T-cell (primary cell): ENCODE measurements at regions not wholly inside any gene's neighbourhood (a gene's known extent, or its start where the extent isn't known, plus 50 kb on each side); places are given as distances from the start of the nearest gene placed in this dataset.

Experiments used
- ATAC-seq, 4 experiments: fragments of 200-7000 bp in 3 of 4; fragments of 150-1000 bp in 1 of 4; cut with Tn5 transposase; replicated peaks in 1 of 4; 1 replicate in 3 of 4; 2 replicates in 1 of 4; pipeline ENCODE4 v1.10.0; 2021; ENCODE audit warnings: moderate library complexity in 3 of 4, mild to moderate bottlenecking in 2 of 4, moderate number of reproducible peaks in 1 of 4
- CTCF ChIA-PET, 2 donors: fragments of 300-600 bp; sonication (Branson Sonifier 250); formaldehyde crosslinking; loops; one replicate each; lab custom pipeline; 2022; ENCODE audit warnings: antibody characterized with exemption in 2 of 2; lab: Charles Lee
- POLR2A ChIA-PET, 2 donors: fragments of 300-600 bp; sonication (Branson Sonifier 250); formaldehyde crosslinking; loops; one replicate each; lab custom pipeline; 2022; ENCODE audit warnings: antibody characterized with exemption in 2 of 2; lab: Charles Lee
- DNase-seq, 35 experiments: peaks; one replicate each; pipeline versions ENCODE4 v3.0.0 to v3.0.0-alpha.2; 2013 to 2023
- H3K27ac ChIP-seq: one replicate; pipeline ENCODE4 v1.5.1; 2013; ENCODE audit warnings: low read length
- H3K27me3 ChIP-seq, 2 experiments: replicated peaks in 1 of 2; 1 replicate in 1 of 2; 2 replicates in 1 of 2; pipeline versions ENCODE4 v1.6.1 to v1.7.0; 2013; ENCODE audit warnings: low read length in 1 of 2, mixed read lengths in 1 of 2; ENCODE audit not compliant: control insufficient read depth in 2 of 2, insufficient read depth in 2 of 2; ENCODE audit errors: extremely low read depth in 1 of 2
- H3K36me3 ChIP-seq, 2 donors: 1 replicate in 1 of 2; 2 replicates in 1 of 2; pipeline versions ENCODE4 v1.6.1 to v1.7.0; 2013; ENCODE audit warnings: low read length in 1 of 2; ENCODE audit not compliant: control insufficient read depth in 2 of 2, insufficient read depth in 1 of 2; ENCODE audit errors: extremely low read depth in 1 of 2
- H3K4me1 ChIP-seq, 2 experiments: 1 replicate in 1 of 2; 2 replicates in 1 of 2; pipeline versions ENCODE4 v1.6.1 to v1.7.0; 2013; ENCODE audit warnings: low read length in 2 of 2, mixed read lengths in 1 of 2; ENCODE audit not compliant: insufficient read depth in 2 of 2, control insufficient read depth in 1 of 2; ENCODE audit errors: extremely low read depth in 1 of 2
- H3K4me3 ChIP-seq, 2 donors: 1 replicate in 1 of 2; 2 replicates in 1 of 2; pipeline versions ENCODE4 v1.5.1 to v1.7.0; 2013; ENCODE audit warnings: mild to moderate bottlenecking in 2 of 2, low read length in 1 of 2, moderate library complexity in 1 of 2; ENCODE audit not compliant: control insufficient read depth in 1 of 2; ENCODE audit errors: extremely low read depth in 1 of 2
- H3K9me3 ChIP-seq: 2 replicates; pipeline ENCODE4 v1.7.0; 2013
- H3K27ac Mint-ChIP-seq, 2 donors: one replicate each; pipeline ENCODE4 v1.8.0; 2020 to 2021; ENCODE audit warnings: mild to moderate bottlenecking in 2 of 2, mixed read lengths in 2 of 2
- H3K27me3 Mint-ChIP-seq, 2 donors: one replicate each; pipeline ENCODE4 v1.8.0; 2021 to 2022; ENCODE audit warnings: mixed read lengths in 2 of 2
- H3K36me3 Mint-ChIP-seq: one replicate; pipeline ENCODE4 v1.8.0; 2021; ENCODE audit warnings: mixed read lengths
- H3K4me1 Mint-ChIP-seq, 3 donors: one replicate each; pipeline ENCODE4 v1.8.0; 2020 to 2022; ENCODE audit warnings: mixed read lengths in 3 of 3, mild to moderate bottlenecking in 1 of 3
- H3K4me3 Mint-ChIP-seq, 3 donors: one replicate each; pipeline ENCODE4 v1.8.0; 2020 to 2022; ENCODE audit warnings: mild to moderate bottlenecking in 3 of 3, mixed read lengths in 3 of 3, moderate library complexity in 3 of 3
- H3K9me3 Mint-ChIP-seq, 3 donors: one replicate each; pipeline ENCODE4 v1.8.0; 2020 to 2022; ENCODE audit warnings: mixed read lengths in 3 of 3
- WGBS: methylation state at CpG from one replicate; pipeline ENCODE4 v1.1.5; 2013; ENCODE audit warnings: missing lambda C conversion rate; ENCODE audit not compliant: insufficient coverage; 5-methylcytosine and 5-hydroxymethylcytosine counted together

DNA sequence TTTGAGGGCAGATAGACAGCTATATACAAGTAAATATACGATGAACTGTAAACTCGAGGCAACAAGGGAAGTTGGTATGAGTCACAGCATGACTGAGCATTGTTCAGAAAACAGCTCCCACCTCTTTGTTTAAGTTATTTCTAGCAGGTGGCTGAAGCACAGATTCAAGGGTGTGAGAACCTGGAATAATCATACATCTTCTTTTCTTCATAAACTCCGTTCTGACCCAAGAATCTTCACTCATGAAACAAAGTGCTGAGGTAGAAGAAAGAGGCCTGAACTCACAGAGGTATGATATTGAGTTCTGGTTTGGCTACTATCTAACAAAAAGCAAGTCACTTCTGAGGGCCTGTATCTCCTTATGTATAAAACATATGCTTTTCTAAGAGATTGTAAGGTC is 364.1 kb upstream of the KITLG start:
- no peaks in the 10 kb centered on the region for H3K4me1 ChIP-seq
- ChIA-PET CTCF (no interaction called here), POLR2A (interaction anchor here in 1 of 2 donors (0.5 kb wide), 1 partner anchor 523 kb away, joined by 3 read pairs; no protein-coding TSS in a partner anchor)
- no peaks in the 10 kb centered on the region for H3K36me3 ChIP-seq
- no peak overlapping the region for H3K4me3 ChIP-seq
- H3K4me3 Mint-ChIP-seq = no peak overlapping the region
- no peaks in the 10 kb centered on the region for H3K27me3 ChIP-seq
- peaks cover 10 to 22% of the 10 kb centered on the region in 2 donors for H3K27me3 Mint-ChIP-seq
- H3K4me1 Mint-ChIP-seq = no peaks in the 10 kb centered on the region
- no peaks in the 10 kb centered on the region for H3K9me3 ChIP-seq
- no peak for DNase-seq
- no peak overlapping the region for H3K27ac ChIP-seq
- no CpG with 5 or more reads among the region's 3 CpGs for WGBS
- H3K36me3 Mint-ChIP-seq = no peaks in the 10 kb centered on the region
- no peak overlapping the region for H3K27ac Mint-ChIP-seq
- no peak for ATAC-seq
- no peaks in the 10 kb centered on the region for H3K9me3 Mint-ChIP-seq

DNA sequence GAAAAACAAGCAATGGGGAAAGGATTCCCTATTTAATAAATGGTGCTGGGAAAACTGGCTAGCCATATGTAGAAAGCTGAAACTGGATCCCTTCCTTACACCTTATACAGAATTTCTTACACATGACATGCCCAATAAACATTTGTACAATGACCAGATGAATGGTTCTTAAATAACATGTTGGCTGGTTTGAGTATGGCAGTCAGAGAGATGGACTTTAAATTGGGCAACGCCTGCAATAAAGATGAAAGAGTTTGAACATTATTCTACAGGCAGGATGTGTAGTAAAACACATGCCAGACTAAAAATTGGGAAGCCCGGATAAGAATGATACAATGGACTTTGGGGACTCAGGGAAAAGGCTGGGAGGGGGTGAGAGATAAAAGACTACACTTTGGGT is 360.6 kb upstream of the KITLG start:
- Mint-ChIP-seq H3K27me3 (peaks cover 4 to 7% of the 10 kb centered on the region in 2 donors), H3K27ac (no peak overlapping the region), H3K4me3 (no peak overlapping the region), H3K36me3 (no peaks in the 10 kb centered on the region), H3K9me3 (no peaks in the 10 kb centered on the region), H3K4me1 (no peaks in the 10 kb centered on the region)
- Histone ChIP-seq H3K4me3 (no peak overlapping the region), H3K36me3 (no peaks in the 10 kb centered on the region), H3K27ac (no peak overlapping the region), H3K27me3 (no peaks in the 10 kb centered on the region), H3K9me3 (no peaks in the 10 kb centered on the region), H3K4me1 (no peaks in the 10 kb centered on the region)
- ATAC-seq (no peak), DNase-seq (no peak)
- 50% methylated on average over 1 of the region's 2 CpGs for WGBS
- ChIA-PET CTCF (no interaction called here), POLR2A (no interaction called here)

DNA sequence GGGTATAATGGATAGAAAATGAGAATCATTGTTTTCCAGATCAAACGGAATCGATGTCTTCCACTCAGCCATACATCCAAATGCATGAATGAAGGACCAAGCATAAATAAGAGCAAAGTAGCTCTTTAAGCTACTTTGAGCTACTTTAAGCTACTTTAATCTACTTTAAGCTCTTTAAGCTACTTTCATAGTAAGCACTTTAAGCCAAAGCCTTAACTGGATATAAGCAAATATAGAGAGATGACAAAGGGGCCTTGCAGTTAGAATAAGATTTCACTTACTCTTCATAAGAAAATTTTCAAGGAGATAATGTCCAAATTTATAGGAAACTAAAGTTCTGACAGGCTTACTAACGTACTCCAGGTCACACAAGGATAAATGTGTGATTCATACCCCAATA is 355.6 kb upstream of the KITLG start:
- POLR2A ChIA-PET = no interaction called here
- no peak for DNase-seq
- no peak for ATAC-seq
- Mint-ChIP-seq H3K4me1 (no peaks in the 10 kb centered on the region), H3K27me3 (peaks cover 0 to 3% of the 10 kb centered on the region in 2 donors), H3K27ac (no peak overlapping the region), H3K4me3 (no peak overlapping the region), H3K9me3 (no peaks in the 10 kb centered on the region), H3K36me3 (no peaks in the 10 kb centered on the region)
- CTCF ChIA-PET = interaction anchor here in 1 of 2 donors (0.5 kb wide), 1 partner anchor 543 kb away, joined by 3 read pairs; no protein-coding TSS in a partner anchor
- WGBS = no CpG with 5 or more reads among the region's 3 CpGs
- H3K27me3 ChIP-seq = no peaks in the 10 kb centered on the region
- H3K4me3 ChIP-seq = no peak overlapping the region
- no peaks in the 10 kb centered on the region for H3K9me3 ChIP-seq
- no peaks in the 10 kb centered on the region for H3K36me3 ChIP-seq
- H3K27ac ChIP-seq = no peak overlapping the region
- H3K4me1 ChIP-seq = peaks cover 0 to 4% of the 10 kb centered on the region in 2 experiments

GRCh38 chr12:88934163-88934747 is 354.0 kb upstream of the KITLG start:
- no peaks in the 10 kb centered on the region for H3K9me3 ChIP-seq
- ATAC-seq (no peak), DNase-seq (no peak)
- H3K4me1 ChIP-seq = peaks cover 0 to 4% of the 10 kb centered on the region in 2 experiments
- H3K27me3 Mint-ChIP-seq = peaks cover 7 to 8% of the 10 kb centered on the region in 2 donors
- no peak overlapping the region for H3K4me3 Mint-ChIP-seq
- H3K27ac ChIP-seq = no peak overlapping the region
- CTCF ChIA-PET = interaction anchor here in 1 of 2 donors (0.7 to 1.7 kb wide), 2 partner anchors 12 to 36 kb away, joined by 3 read pairs; no protein-coding TSS in a partner anchor
- H3K9me3 Mint-ChIP-seq = no peaks in the 10 kb centered on the region
- no peaks in the 10 kb centered on the region for H3K4me1 Mint-ChIP-seq
- 88% methylated on average over 1 of the region's 3 CpGs for WGBS
- H3K27me3 ChIP-seq = no peaks in the 10 kb centered on the region
- H3K36me3 ChIP-seq = no peaks in the 10 kb centered on the region
- POLR2A ChIA-PET = no interaction called here
- no peaks in the 10 kb centered on the region for H3K36me3 Mint-ChIP-seq
- H3K27ac Mint-ChIP-seq = no peak overlapping the region
- H3K4me3 ChIP-seq = no peak overlapping the region

DNA sequence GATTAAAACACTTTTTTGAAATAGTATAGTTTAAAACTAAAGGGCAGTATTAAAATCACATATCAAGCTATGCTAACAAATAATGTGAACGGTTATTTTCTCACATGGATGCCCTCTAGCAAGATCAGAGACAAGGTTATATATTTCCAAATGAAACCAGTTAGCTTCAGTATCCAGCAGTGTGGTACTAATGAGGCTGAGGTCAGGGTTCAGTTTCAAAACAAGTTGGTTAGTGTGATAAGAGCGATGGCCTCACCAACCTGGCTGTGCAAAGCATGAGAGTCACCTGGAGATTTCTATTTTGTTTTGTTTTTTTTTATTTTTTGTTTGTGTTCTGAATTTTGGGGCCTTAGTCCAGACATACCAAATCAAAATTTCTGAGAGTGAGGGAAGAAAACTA is 352.2 kb upstream of the KITLG start:
- Mint-ChIP-seq H3K4me3 (no peak overlapping the region), H3K4me1 (no peaks in the 10 kb centered on the region), H3K27ac (no peak overlapping the region), H3K36me3 (no peaks in the 10 kb centered on the region), H3K9me3 (no peaks in the 10 kb centered on the region), H3K27me3 (peaks cover 7 to 8% of the 10 kb centered on the region in 2 donors)
- no peak for ATAC-seq
- Histone ChIP-seq H3K4me3 (no peak overlapping the region), H3K27ac (no peak overlapping the region), H3K4me1 (peaks cover 0 to 4% of the 10 kb centered on the region in 2 experiments), H3K36me3 (no peaks in the 10 kb centered on the region), H3K27me3 (no peaks in the 10 kb centered on the region), H3K9me3 (no peaks in the 10 kb centered on the region)
- DNase-seq = no peak
- POLR2A ChIA-PET = no interaction called here
- CTCF ChIA-PET = no interaction called here
- WGBS = no CpG with 5 or more reads among the region's 2 CpGs

DNA sequence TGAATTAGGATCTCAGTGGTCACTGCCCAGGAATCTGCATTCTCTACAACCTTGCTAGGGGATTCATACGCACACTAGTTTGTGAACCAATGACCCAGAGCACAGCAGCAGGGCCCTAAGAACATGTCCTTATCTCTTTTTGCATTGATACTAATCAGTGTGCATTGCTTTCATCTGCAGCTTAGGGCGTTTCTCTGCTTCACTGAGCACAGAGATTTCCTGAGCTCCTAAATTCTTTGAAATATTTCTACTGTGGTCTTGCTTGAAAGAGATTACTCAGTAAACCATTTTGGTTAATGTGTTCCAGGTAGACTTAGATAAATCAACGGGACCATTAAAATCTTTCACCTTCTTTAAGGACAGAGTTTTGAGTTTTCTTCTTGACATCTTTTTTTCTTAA is 351.3 kb upstream of the KITLG start:
- Mint-ChIP-seq H3K27ac (no peak overlapping the region), H3K27me3 (peaks cover 7 to 8% of the 10 kb centered on the region in 2 donors), H3K9me3 (no peaks in the 10 kb centered on the region), H3K4me1 (no peaks in the 10 kb centered on the region), H3K36me3 (no peaks in the 10 kb centered on the region), H3K4me3 (no peak overlapping the region)
- H3K4me1 ChIP-seq = peaks cover 0 to 4% of the 10 kb centered on the region in 2 experiments
- no peaks in the 10 kb centered on the region for H3K36me3 ChIP-seq
- no peak overlapping the region for H3K4me3 ChIP-seq
- H3K27me3 ChIP-seq = no peaks in the 10 kb centered on the region
- ChIA-PET CTCF (no interaction called here), POLR2A (no interaction called here)
- ATAC-seq = no peak
- no peak overlapping the region for H3K27ac ChIP-seq
- WGBS = 80% methylated on average over 1 of the region's 3 CpGs
- no peak for DNase-seq
- no peaks in the 10 kb centered on the region for H3K9me3 ChIP-seq

DNA sequence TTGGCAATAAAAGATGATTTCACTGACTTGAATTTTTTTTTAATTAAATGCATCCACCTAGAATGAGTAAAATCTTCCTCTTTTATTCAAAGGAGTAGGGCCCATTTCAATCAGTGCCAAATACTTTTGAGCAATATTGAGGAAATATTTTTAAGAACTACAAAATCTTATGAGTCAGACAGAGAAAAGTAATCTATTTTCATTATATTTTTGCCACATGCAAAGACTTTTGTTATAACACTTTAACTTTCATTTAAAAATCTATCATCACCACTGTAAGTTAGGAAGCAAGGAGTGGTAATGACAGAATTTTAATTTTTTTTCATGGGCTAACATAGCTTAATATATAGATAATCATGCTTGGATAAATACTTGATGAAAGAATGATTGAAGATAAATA is 345.2 kb upstream of the KITLG start:
- ChIA-PET POLR2A (no interaction called here), CTCF (no interaction called here)
- no peaks in the 10 kb centered on the region for H3K9me3 ChIP-seq
- H3K9me3 Mint-ChIP-seq = no peaks in the 10 kb centered on the region
- H3K4me1 Mint-ChIP-seq = no peaks in the 10 kb centered on the region
- H3K4me3 Mint-ChIP-seq = no peak overlapping the region
- no peak overlapping the region for H3K27ac ChIP-seq
- H3K4me1 ChIP-seq = no peaks in the 10 kb centered on the region
- no peak overlapping the region for H3K27ac Mint-ChIP-seq
- DNase-seq (no peak), ATAC-seq (no peak)
- no peaks in the 10 kb centered on the region for H3K27me3 ChIP-seq
- no peaks in the 10 kb centered on the region for H3K36me3 Mint-ChIP-seq
- H3K27me3 Mint-ChIP-seq = peaks cover 3 to 4% of the 10 kb centered on the region in 2 donors
- no peaks in the 10 kb centered on the region for H3K36me3 ChIP-seq
- no peak overlapping the region for H3K4me3 ChIP-seq
